SIG-M5 treated with dmso at 0.1 percent for 504 hours (cell line): ENCODE measurements at regions not wholly inside any gene's neighbourhood (a gene's known extent, or its start where the extent isn't known, plus 50 kb on each side); places are given as distances from the start of the nearest gene placed in this dataset.
"Not testable (repeated sequence)": the region's sequence is repeated elsewhere in the genome, so short reads cannot be mapped to it uniquely, and the experiment has no call there.

Source experiments
- DNase-seq: peaks from one replicate; lab custom pipeline; 2025; ENCODE audit not compliant: unreplicated experiment; lab: John Stamatoyannopoulos, UW

GRCh38 chr9:90107726-90108655, 503.2 kb downstream of the GADD45G start:
- no peak for DNase-seq

- no peak for DNase-seq
Observed at GRCh38 chr9:90112788-90113187, 508.0 kb downstream of the GADD45G start.

- no peak for DNase-seq
Observed at GRCh38 chr9:90114641-90115425, 510.0 kb downstream of the GADD45G start.

- no peak for DNase-seq
Observed at GRCh38 chr9:90121762-90122161, 517.0 kb downstream of the GADD45G start.

- DNase-seq: no peak
Observed at GRCh38 chr9:90124961-90125360, 517.7 kb downstream of the DIRAS2 start.

- DNase-seq: no peak
Observed at GRCh38 chr9:90127923-90128322, 514.7 kb downstream of the DIRAS2 start.

GRCh38 chr9:90128587-90129190, 513.9 kb downstream of the DIRAS2 start:
- no peak for DNase-seq

- DNase-seq: no peak
Observed at GRCh38 chr9:90129446-90129845, 513.2 kb downstream of the DIRAS2 start.

- no peak for DNase-seq
Observed at GRCh38 chr9:90131568-90131967, 511.1 kb downstream of the DIRAS2 start.

- no peak for DNase-seq
Observed at GRCh38 chr9:90132866-90133265, 509.8 kb downstream of the DIRAS2 start.

GRCh38 chr9:90137801-90138200, 504.8 kb downstream of the DIRAS2 start:
- no peak for DNase-seq

GRCh38 chr9:90140131-90140818, 502.3 kb downstream of the DIRAS2 start:
- no peak for DNase-seq

- peak; percentile 34 for DNase-seq
Observed at GRCh38 chr9:90141723-90142122, 500.9 kb downstream of the DIRAS2 start.

- DNase-seq: peak; percentile 32
Observed at GRCh38 chr9:90142580-90142979, 500.0 kb downstream of the DIRAS2 start.

- no peak for DNase-seq
Observed at GRCh38 chr9:90147426-90147825, 495.2 kb downstream of the DIRAS2 start.

- no peak for DNase-seq
Observed at GRCh38 chr9:90156318-90156717, 486.3 kb downstream of the DIRAS2 start.

GRCh38 chr9:90162326-90162725, 480.3 kb downstream of the DIRAS2 start:
- no peak for DNase-seq

GRCh38 chr9:90162819-90163218, 479.8 kb downstream of the DIRAS2 start:
- no peak for DNase-seq

- no peak for DNase-seq
Observed at GRCh38 chr9:90165281-90165680, 477.3 kb downstream of the DIRAS2 start.

- DNase-seq: not testable (repeated sequence)
Observed at GRCh38 chr9:90166374-90166773, 476.2 kb downstream of the DIRAS2 start.

GRCh38 chr9:90167914-90168313, 474.7 kb downstream of the DIRAS2 start:
- DNase-seq: no peak
